Ishikawa (cell line): ENCODE measurements at regions not wholly inside any gene's neighbourhood (a gene's known extent, or its start where the extent isn't known, plus 50 kb on each side); places are given as distances from the start of the nearest gene placed in this dataset.

Experiments
- CEBPB ChIP-seq: IDR thresholded peaks from 2 replicates; pipeline ENCODE4 v1.6.1; 2012
- CREB1 ChIP-seq: IDR thresholded peaks from 2 replicates; pipeline ENCODE4 v1.6.1; 2012; ENCODE audit warnings: low read depth
- EGR1 ChIP-seq: IDR thresholded peaks from 2 replicates; pipeline ENCODE4 v1.6.1; 2012
- EP300 ChIP-seq: IDR thresholded peaks from 2 replicates; pipeline ENCODE4 v1.6.1; 2012; ENCODE audit warnings: borderline replicate concordance
- FOXM1 ChIP-seq: IDR thresholded peaks from 2 replicates; pipeline ENCODE4 v1.6.1; 2012; ENCODE audit warnings: low read depth, borderline replicate concordance
- MAX ChIP-seq: IDR thresholded peaks from 2 replicates; pipeline ENCODE4 v1.6.1; 2012
- NFIC ChIP-seq: IDR thresholded peaks from 2 replicates; pipeline ENCODE4 v1.6.1; 2012
- RAD21 ChIP-seq: IDR thresholded peaks from 2 replicates; pipeline ENCODE4 v1.6.1; 2012; ENCODE audit warnings: low read depth
- REST ChIP-seq: IDR thresholded peaks from 2 replicates; pipeline ENCODE4 v1.6.1; 2012; ENCODE audit warnings: low read depth, mild to moderate bottlenecking
- TAF1 ChIP-seq: IDR thresholded peaks from 2 replicates; pipeline ENCODE4 v1.6.1; 2012; ENCODE audit warnings: low read depth, mild to moderate bottlenecking
- TCF12 ChIP-seq: IDR thresholded peaks from 2 replicates; pipeline ENCODE4 v1.6.1; 2012; ENCODE audit warnings: low read depth
- TEAD4 ChIP-seq: IDR thresholded peaks from 2 replicates; pipeline ENCODE4 v1.6.1; 2012
- YY1 ChIP-seq: IDR thresholded peaks from 2 replicates; pipeline ENCODE4 v1.6.1; 2012; ENCODE audit warnings: low read depth
- ZBTB7A ChIP-seq: IDR thresholded peaks from 2 replicates; pipeline ENCODE4 v1.6.1; 2012; ENCODE audit warnings: low read depth
- TF ChIP-seq, protein P1 (sequence below): IDR thresholded peaks from 2 replicates; pipeline ENCODE4 v1.6.1; 2012

DNA sequence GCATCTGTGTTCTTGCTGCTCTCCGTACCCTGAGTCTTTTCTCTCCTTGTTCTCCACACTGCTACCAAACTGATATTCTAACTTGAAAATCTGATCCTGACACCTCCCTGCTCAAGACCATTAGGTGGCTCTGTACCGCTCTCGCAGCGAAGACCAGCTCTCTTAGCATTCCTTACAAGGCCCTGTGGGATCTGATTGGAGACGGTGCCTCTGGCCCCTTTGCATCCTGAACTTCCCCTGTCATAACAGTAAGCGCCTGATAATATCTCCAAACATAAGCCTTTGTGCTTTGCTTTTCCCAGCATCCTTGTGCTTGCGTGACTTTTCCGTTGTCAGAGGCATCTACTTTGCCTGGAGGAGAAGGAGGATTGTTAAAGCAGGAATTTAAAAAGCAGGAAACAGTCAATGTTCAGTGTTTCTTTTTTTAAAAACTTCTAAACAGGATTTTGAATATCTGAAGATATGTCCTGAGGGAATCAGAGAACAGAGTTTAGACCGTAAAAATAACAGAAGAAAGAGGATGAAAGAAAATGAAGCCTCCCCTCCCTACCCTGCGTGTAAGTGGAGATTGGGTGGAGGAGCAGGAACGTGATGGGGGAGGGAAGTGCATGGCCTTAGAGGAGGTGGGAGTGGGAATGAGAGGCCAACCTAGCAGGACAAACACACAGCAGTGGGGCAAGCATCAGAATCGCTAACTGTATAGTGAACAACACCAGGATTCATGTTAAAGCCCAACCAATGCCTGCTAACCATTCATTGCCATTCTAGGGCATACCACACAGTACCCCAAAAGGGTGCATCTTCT lies 89.2 kb upstream of the STMND1 start:
- TF ChIP-seq MAX (no peak), TCF12 (no peak), EGR1 (no peak), EP300 (no peak), TEAD4 (no peak), TAF1 (no peak), RAD21 (no peak), CEBPB (no peak), NFIC (no peak)

GRCh38 chr6:17011985-17012384 lies 89.9 kb upstream of the STMND1 start:
- TF ChIP-seq NFIC (no peak), TEAD4 (no peak), TCF12 (no peak), FOXM1 (no peak), CEBPB (no peak), MAX (no peak), EGR1 (no peak), RAD21 (no peak), REST (no peak), CREB1 (no peak), EP300 (no peak), YY1 (no peak), TAF1 (no peak), ZBTB7A (no peak)
- TF ChIP-seq, protein P1, sequence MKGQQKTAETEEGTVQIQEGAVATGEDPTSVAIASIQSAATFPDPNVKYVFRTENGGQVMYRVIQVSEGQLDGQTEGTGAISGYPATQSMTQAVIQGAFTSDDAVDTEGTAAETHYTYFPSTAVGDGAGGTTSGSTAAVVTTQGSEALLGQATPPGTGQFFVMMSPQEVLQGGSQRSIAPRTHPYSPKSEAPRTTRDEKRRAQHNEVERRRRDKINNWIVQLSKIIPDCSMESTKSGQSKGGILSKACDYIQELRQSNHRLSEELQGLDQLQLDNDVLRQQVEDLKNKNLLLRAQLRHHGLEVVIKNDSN, result no peak

- no peak for TF ChIP-seq FOXM1
- no peak for TF ChIP-seq NFIC
- TF ChIP-seq RAD21, result no peak
- no peak for TF ChIP-seq ZBTB7A
- no peak for TF ChIP-seq CREB1
- no peak for TF ChIP-seq REST
- no peak for TF ChIP-seq EP300
- no peak for TF ChIP-seq EGR1
- no peak for TF ChIP-seq TAF1
- no peak for TF ChIP-seq TEAD4
- TF ChIP-seq, protein P1, result no peak
Measured at GRCh38 chr6:17007749-17008148, 94.1 kb upstream of the STMND1 start.

GRCh38 chr6:17006543-17006942 lies 95.3 kb upstream of the STMND1 start:
- TF ChIP-seq TEAD4 (no peak), TCF12 (no peak), TAF1 (no peak)
- TF ChIP-seq, protein P1, result no peak

- no peak for TF ChIP-seq TEAD4
- TF ChIP-seq, protein P1, result no peak
- TF ChIP-seq NFIC, result no peak
- TF ChIP-seq MAX, result no peak
- TF ChIP-seq EGR1, result no peak
- no peak for TF ChIP-seq CEBPB
- no peak for TF ChIP-seq FOXM1
- TF ChIP-seq TAF1, result no peak
- no peak for TF ChIP-seq REST
- TF ChIP-seq EP300, result no peak
- TF ChIP-seq ZBTB7A, result no peak
Measured at GRCh38 chr6:17004269-17004668, 97.6 kb upstream of the STMND1 start.
